ENCODE measurements at regions not wholly inside any gene's neighbourhood (a gene's known extent, or its start where the extent isn't known, plus 50 kb on each side); places are given as distances from the start of the nearest gene placed in this dataset.

- TF ChIP-seq REST (IDR thresholded peaks at IDR 0.05; ENCODE audit: low read depth) (no peak), MAX (IDR thresholded peaks at IDR 0.05) (no peak), EP300 (IDR thresholded peaks at IDR 0.05; ENCODE audit: borderline replicate concordance) (no peak), RAD21 (IDR thresholded peaks at IDR 0.05; ENCODE audit: low read depth) (no peak), CREB1 (IDR thresholded peaks at IDR 0.05; ENCODE audit: low read depth) (no peak), TAF1 (IDR thresholded peaks at IDR 0.05; ENCODE audit: low read depth) (no peak)
These were observed 218.8 kb downstream of the OTUD1 start for GRCh38 chr10:23657677-23658076.

All from Ishikawa (cell line).